HG02885 (cell line): ENCODE measurements at regions not wholly inside any gene's neighbourhood (a gene's known extent, or its start where the extent isn't known, plus 50 kb on each side); places are given as distances from the start of the nearest gene placed in this dataset.
"Not testable (repeated sequence)": the region's sequence is repeated elsewhere in the genome, so short reads cannot be mapped to it uniquely, and the experiment has no call there.

Experiments used
- ATAC-seq: cut with Tn5 transposase; IDR thresholded peaks from one replicate; pipeline ENCODE4 v1.9.1; 2021; ENCODE audit warnings: mild to moderate bottlenecking; ENCODE audit not compliant: unreplicated experiment, poor library complexity

DNA sequence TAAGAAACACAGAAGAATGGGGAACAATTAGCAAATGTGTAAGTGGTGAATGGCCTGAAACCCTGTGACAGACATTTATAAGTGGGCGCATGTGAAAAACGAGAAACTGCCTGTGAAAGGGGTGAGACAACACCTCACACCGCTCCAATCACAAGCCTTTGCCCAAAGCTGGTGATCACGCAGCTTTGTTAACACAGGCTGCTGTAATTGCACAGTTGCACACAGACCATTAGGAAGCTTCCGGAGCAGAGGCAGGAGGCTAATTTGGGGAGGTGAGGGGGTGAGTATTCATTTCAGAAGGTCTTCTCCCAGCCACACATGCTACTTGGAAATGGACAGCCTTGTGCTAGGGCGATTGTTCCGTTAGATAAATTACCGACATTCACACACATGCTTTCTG is 294.0 kb downstream of the MED10 start:
- ATAC-seq = no peak

DNA sequence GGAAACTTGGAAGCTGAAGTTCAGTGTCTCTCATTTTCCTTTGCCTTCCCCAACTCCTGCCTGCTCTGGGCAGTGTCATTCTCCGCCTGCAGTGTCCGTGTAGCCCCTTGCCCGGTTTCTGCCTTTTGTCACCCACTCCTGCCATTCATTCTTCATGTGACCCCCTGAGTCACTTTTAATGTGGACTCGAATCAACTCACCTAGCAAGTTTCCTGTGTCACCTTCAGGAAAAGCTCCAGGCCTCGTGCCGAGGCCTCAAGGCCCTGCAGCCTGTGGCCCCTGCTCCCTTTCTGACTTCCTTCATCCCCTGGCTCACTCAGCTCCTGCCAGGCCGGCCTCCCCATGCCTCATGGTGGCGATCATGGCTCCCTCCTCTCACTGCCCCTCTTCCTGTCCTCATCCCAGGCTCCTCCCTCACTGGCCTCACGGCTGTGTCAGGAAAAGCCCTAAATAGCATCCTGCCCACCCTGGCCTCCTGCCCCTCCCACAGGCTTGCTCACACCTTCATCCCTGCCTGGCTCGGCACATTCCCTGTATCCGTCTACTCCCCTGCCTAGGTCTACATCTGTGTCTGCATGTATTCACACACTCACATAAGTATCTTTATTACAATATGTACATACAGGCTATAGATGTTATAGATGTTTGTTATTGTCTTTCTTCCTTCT is 294.9 kb downstream of the MED10 start:
- ATAC-seq = no peak

DNA sequence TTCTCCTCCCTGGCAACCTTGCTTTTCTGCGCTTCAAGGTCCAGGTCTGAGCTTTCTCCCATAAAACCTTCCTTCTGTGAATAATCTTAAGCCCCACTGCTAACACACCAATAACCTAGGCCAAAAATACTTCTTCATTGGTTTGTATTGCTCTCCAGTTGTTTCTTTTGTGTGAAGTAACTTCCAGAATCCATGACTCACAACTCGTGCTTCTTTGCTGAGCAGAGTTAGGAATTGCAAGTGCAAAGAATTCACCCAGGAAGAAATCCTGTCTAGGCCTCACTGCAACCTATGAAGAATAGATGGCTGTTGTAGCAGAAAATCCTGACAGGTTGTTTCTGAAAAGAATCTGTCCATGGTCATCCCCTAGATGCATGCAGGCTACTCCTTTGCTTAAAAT is 295.7 kb downstream of the MED10 start:
- no peak for ATAC-seq

DNA sequence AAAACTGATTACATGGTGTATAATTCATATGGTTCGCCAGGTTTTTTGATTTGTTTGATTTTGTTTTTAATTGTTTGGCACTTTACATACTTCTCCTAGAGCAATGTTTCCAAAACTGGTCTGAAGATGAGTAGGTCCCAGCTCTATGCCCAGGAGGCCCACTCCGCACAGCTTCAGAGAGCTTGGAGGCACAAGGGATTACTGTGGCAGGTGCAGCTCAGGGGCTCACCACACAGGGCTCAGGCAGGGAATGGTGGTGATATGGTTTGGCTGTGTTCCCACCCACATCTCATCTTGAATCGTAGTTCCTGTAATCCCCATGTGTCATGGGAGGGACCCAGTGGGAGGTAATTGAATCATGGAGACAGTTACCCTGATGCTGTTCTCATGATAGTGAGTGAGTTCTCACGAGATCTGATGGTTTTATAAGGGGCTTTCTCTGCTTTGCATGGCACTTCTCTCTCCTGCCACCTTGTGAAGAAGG is 296.6 kb downstream of the MED10 start:
- ATAC-seq = no peak

DNA sequence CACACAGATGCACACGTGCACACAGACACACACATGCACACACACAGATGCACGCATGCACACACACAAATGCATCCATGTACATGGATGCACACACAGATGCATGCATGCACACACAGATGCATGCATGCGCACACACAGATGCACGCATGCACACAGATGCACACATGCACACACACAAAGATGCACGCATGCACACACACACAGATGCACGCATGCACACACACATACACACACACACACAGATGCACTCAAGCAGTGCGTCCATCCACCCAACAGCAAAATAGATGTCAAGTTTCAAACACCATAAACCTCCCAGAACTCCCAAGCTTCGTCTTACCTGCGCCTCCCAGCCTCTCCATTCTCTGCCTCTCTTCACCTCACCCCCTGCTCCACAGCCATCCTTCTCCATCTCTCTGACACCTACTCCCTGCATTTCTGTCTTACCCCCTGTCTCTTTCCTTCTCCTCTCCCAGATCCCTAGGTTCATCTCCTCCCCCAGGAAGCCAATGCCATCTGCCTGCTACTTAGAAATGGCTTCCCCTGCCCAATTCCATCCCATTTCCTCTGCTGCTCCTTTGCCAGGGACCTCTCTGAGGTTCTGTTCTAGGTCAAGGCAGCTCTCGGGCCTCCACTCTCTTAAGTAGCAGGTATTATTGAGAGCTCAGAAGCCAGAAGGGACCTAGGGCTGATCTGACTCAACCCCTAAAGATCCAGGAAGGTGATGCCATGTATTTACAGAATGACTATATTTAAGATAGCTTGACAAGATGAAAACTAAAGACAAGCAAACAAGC is 297.2 kb downstream of the MED10 start:
- no peak for ATAC-seq

DNA sequence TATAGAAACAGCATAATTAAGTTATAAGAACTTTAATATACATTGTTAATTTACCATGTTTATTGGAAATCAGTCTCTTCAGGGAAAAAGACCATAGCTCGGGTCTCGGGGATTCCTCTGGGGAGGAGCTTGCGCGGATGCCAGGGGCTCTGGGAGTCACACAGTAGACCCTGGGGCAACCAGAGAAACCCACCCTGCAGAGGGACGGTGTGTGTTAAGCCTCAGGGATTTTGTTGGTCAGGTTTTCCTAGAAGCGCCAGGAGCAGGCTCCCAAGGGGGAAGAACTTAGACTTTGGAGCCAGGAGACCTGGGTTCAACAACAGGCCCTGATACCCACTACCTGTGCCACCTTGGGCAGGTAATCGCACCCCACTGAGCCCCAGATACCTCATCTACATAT is 297.9 kb downstream of the MED10 start:
- no peak for ATAC-seq

DNA sequence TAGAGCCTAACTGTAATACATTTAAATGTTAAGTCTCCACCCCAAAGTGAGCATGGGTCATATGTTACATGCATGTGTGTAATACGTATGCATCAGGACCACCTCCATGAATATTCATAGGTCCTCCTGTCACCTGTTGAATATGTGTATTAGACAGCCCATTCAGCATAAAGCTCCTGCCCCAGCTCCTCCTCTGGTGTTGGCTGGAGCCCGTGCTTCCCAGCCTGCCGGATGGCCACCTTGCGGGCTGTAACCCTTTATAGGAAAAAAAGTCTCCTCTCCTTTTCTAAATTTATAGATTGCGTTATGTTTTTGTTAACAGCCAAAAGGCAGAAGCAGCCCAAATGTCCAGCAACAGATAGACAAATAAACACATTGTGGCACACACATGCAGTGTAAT is 299.5 kb downstream of the MED10 start:
- no peak for ATAC-seq

DNA sequence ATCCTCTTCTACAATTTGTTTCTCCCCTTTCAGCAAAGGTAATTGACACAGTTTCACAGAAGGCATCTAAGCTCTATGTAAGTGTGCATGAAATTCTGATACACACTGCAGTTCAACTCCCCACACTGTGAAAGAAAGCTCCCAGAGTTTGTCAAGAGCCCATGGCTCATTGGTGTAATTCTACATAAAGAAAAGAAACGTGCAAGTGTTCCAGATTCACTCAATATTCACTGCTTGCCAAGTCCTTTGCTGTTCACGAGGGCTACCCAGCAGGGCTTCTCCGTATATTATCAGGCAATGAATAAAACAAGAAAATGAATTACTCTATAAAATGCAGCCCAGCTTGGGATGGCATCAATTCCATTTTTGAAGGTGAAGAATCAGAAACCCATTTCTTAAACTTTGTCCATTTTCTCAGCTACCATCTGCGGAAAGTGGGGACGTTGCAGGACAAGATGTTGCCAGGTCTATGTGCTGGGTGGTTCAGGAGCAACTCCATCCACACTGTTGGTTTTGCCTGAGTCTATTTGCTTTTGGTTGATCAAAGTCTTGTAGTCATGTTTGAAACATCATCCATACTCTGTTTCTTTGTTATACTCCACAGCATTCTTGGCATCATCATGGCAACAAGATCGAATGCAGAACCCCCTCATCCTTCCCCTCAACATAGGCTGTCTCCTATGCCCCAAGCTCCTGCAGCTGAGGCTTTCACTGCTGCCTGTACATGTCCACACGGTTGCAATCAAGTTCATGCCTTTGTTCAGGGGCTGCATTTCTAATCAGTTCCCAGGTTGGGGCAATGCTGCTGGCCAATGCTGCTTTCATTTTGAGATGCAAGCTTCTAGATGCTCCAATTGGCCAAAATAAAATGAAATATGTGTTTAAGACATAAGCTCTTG is 301.8 kb downstream of the MED10 start:
- no peak for ATAC-seq

DNA sequence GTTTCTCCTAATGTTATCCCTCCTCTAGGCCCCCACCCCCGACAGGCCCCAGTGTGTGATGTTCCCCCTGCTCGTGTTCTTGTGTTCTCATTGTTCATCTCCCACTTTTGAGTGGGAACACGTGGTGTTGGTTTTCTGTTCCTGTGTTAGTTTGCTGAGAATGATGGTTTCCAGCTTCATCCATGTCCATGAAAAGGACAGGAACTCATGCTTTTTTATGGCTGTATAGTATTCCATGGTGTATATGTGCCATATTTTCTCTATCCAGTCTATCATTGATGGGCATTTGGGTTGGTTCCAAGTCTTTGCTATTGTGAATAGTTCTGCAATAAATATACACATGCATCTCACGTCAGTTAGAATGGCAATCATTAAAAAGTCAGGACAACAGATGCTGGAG is 305.9 kb downstream of the MED10 start:
- ATAC-seq = not testable (repeated sequence)

DNA sequence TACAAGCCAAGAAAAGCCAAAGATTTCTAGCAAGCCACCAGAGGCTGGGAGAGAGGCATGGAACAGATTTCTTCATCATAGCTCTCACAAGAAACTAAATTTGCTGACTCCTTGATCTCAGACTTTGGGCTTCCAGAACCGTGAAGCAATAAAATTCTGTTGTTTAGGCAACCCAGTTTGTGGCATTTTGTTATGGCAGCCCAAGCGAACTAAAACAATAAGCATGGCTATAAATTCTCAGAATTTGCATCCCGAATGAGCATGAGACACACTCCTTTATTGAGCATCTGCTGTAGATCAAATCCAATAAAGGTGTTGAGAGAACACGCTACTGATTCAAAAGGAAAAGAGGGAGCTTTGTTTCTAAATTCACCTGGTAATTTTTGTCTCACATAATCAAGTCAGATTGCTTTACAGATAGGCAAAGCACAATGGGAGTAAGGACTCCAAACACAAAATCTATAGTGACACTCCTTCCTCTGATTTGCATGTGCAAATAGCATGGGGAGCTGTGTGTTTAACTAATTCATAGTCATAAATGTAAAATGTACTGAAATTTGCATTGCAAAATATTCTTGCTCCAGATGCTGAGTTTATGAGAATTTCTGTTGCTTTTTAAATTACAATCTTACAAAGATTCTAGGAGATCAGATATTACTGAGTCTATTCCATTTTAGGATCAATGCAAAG is 308.7 kb downstream of the MED10 start:
- ATAC-seq = no peak

DNA sequence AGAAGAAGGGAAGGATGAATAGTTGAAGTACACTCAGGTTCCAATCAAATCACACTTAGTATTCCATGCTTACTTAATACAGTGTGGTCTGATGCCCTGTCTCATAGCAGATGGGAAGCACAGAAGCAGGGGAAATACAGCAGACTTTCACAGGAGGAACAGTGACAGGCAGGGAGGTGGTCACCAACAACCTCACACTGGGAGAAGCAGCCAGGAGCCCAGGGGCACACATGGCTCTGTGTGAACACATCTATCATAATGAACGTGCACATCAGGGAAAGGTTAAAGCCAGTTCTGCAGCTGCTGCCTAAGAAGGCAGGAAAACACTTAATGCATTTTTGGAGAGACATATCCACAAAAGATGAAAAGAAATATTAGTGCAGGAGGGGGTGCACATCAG is 312.3 kb downstream of the MED10 start:
- ATAC-seq = no peak

DNA sequence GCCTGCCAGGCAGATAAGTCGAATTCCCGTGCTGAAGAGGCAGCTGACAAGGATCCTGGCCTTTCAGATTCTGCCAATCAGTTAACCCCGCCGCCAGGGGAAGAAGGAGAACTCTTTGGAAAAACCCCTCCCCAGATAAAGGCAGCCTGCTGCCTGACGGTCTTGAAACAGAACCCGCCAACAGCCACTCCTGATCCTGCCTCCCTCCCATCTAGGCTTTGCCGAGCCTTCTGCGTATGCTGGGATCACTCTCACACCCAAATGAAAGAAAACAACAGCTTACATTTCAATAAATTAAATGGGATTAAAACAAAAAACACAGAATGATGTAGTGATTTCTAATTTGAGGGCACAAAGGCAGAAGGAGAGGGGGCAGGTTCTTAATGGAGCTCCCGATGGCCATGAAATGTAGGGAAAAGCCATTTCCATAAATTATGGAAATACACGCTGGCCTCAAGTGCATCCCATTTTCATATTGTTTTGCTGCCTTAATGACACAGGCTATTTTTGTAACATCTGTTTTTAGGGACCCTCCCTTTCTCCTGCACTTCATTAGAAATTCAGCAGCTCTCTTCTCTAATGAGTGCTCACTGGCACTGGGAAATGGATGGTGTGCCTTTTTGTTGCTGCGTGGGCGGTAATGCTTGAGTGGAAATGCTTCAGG is 319.1 kb downstream of the MED10 start:
- ATAC-seq = no peak

DNA sequence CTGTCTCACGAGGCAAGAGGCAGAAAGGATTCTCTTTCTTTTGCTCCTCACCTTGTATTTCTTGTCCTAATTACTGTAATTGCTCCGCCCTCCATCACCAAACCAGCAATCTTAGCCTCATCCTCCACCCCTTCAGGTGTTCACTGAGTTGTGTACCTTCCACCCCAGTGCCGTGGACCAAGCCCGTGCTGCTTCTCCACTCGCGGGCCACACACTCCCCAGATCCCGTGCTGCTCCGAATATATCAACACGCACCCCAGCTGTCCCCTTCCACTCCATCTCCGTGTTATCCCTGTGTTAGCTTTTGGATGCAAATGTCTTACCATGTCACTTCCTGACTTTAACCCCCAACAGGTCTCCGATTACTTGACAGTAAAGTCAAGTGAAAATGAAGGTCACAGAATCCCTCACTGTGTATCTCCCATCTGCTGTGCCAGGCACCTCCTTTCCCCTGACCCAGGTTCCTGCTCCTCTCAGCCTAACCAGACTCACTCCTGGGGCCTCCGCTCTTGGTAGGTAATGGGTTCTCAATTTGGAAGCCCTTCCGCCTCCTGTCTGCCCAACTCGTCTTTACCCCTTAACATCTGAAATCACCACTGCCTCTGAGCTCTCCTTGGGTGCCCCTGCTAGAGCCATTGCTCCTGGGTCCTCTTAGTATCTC is 320.2 kb downstream of the MED10 start:
- ATAC-seq = no peak

DNA sequence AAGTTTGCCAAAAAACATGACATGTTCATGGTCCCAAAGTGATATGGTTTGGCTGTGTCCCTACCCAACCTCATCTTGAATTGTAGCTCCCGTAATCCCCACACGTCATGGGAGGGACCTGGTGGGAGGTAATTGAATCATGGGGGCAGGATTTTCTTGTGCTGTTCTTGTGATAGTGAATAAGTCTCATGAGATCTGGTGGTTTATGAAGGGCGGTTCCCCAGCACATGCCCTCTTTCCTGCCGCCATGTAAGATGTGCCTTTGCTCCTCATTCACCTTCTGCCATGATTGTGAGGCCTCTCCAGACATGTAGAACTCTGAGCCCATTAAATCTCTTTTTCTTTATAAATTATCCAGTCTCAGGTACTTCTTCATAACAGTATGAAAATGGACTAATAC is 322.1 kb downstream of the MED10 start:
- no peak for ATAC-seq

DNA sequence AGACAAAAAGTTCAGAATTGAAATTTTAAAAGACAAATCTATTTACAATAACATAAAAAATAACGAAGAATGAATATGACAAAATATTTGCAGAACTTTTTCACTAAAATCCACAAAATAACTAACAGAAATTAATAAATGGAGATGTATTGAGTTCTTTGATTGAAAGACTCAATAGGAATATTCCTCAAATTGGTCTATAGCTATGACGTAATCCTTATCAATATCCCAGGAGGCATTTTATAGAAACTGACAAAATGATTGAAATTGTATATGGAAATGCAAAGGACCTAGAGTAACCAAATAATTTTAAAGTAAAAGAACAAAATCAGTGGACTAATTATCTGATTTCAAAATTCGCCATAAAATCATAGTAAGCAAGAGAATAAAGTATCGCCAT is 328.7 kb downstream of the MED10 start:
- no peak for ATAC-seq

DNA sequence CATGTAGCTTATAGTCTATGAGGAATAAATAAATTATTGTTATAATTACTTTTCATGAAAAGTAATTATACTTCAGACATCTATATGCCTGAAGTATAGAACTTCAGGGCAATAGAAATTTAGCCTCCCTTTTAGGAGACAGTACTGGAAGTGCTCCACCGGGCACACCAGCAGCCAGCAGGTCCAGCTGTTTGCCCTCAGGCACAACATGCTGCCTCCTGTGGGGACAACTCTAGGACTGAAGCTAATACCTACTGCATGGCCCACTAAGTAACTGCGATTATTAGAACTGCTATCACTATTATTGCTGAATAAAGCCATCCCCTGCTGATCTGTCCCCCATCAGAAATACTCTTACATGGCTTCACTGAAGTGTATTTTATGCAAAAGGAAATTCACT is 329.6 kb downstream of the MED10 start:
- ATAC-seq = no peak

DNA sequence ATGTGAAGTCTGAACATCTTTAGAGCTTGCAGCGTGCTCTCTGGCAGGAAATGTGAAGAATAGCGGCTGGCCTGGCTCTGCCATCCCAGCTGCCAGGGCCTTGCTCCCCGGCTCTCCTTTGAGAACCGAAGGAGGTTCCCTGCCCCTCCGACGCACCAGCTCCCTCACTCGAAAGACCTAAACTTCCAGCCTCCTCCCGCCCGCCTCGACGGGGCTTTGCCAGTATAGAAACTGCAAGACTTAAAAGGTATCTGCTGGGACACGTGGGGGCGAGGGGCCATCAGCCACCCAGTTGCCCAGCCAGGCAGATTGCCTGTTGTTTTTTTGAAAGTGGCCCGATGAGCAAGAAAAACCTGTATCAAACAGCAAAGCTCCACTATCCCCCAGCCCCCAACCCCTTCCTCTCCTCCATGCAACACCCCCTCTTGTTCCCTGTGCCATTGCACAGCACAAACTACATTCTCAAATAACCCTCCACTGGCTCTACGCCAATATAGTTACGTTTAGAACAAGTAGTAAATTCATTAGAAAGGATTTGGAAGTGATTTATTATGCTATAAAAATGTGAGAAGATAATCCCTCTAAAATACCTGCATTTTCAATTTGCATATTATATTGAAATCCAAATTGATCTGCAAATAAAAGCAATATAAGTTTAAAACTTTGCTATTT is 331.9 kb downstream of the MED10 start:
- no peak for ATAC-seq

DNA sequence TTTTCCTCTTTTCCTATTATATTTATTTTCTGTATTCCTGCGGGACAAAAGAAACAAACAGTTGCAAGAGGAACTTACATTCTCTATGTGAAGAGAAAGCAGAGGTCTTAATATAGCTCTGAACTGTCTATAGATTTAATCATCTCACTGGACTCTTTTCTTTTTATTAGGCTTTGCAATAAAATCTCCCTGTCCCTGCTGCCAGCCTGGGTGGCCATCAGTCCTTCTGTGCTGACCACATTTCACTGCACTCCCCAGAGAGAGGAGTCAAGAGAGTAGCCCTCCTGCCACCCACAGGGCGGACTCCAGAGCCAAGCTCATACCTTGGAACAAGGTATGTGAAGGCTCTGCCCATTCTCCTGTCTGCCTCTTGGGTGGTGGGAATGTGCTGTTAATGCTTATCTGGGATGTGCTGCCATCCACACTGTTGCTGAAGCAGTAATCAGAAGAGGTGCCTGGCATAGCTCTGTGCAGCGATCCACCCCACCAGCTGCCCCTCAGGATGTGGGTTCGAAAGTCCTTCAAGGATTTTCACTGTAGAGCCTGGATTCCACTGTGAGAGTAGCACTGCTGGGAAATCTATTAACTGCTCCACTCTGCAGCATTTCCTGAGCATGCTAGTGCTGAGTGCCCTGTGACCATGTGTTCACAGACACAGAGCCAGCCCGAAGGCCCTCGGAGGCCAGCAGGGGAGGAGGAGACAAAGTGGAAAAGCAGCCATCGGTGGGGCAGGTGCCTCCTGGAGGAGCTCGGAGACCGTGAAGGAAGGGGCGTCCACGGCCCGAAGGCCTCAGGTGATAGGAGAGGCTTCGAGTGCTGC is 334.6 kb downstream of the MED10 start:
- ATAC-seq = no peak
